ENCODE measurements at regions not wholly inside any gene's neighbourhood (a gene's known extent, or its start where the extent isn't known, plus 50 kb on each side); places are given as distances from the start of the nearest gene placed in this dataset.

- WGBS, result 96% methylated on average over 2 of the region's 2 CpGs
- H3K27me3 ChIP-seq (ENCODE audit: control insufficient read depth in 2 of 2, insufficient read depth in 1 of 2, low read length in 1 of 2), result no peaks in the 10 kb centered on the region
- no peaks in the 10 kb centered on the region for H3K36me3 ChIP-seq (ENCODE audit: control insufficient read depth in 2 of 2, insufficient read depth in 2 of 2, low read length in 1 of 2)
- H3K4me1 ChIP-seq (ENCODE audit: control insufficient read depth in 2 of 2, insufficient read depth in 2 of 2, low read length in 2 of 2), result no peaks in the 10 kb centered on the region
- no peak overlapping the region for H3K27ac ChIP-seq (ENCODE audit: low read depth in 1 of 2, low read length in 1 of 2)
- no peaks in the 10 kb centered on the region for H3K9me3 ChIP-seq (ENCODE audit: control insufficient read depth in 2 of 2, insufficient read depth in 1 of 2, low read length in 1 of 2)
- H3K4me3 ChIP-seq (ENCODE audit: low read length in 2 of 2), result no peak overlapping the region
- no peak for DNase-seq (ENCODE audit: low read depth in 6 of 9, low spot score in 9 of 9)
These were observed 292.7 kb downstream of the OLFM4 start for GRCh38 chr13:53321296-53321801.

GRCh38 chr13:53324656-53325055, 296.0 kb downstream of the OLFM4 start:
- H3K4me3 ChIP-seq (ENCODE audit: low read length in 2 of 2), result no peak overlapping the region
- no peaks in the 10 kb centered on the region for H3K36me3 ChIP-seq (ENCODE audit: control insufficient read depth in 2 of 2, insufficient read depth in 2 of 2, low read length in 1 of 2)
- WGBS, result 74% methylated on average over 2 of the region's 2 CpGs
- no peaks in the 10 kb centered on the region for H3K9me3 ChIP-seq (ENCODE audit: control insufficient read depth in 2 of 2, insufficient read depth in 1 of 2, low read length in 1 of 2)
- no peaks in the 10 kb centered on the region for H3K27me3 ChIP-seq (ENCODE audit: control insufficient read depth in 2 of 2, insufficient read depth in 1 of 2, low read length in 1 of 2)
- no peak for DNase-seq (ENCODE audit: low read depth in 6 of 9, low spot score in 9 of 9)
- H3K27ac ChIP-seq (ENCODE audit: low read depth in 1 of 2, low read length in 1 of 2), result no peak overlapping the region
- H3K4me1 ChIP-seq (ENCODE audit: control insufficient read depth in 2 of 2, insufficient read depth in 2 of 2, low read length in 2 of 2), result no peaks in the 10 kb centered on the region

DNA sequence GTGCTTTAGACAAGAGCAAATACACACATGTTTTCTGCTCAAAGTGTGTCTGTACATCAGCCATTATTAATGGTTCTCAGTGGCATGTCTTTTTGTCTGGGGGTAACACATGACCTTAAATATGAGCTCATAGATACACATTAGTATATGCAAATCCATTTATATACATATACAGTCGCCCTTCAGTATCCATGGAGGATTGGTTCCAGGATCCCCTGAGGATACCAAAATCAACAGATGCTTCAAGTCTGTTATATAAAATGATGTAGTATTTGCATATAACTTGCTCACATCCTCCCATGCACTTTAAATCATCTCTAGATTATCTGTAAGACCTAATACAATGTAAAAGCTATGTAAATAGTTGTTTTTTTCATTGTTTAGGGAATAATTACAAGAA, 298.1 kb downstream of the OLFM4 start:
- DNase-seq (ENCODE audit: low read depth in 6 of 9, low spot score in 9 of 9), result no peak
- no peaks in the 10 kb centered on the region for H3K36me3 ChIP-seq (ENCODE audit: control insufficient read depth in 2 of 2, insufficient read depth in 2 of 2, low read length in 1 of 2)
- H3K4me3 ChIP-seq (ENCODE audit: low read length in 2 of 2), result no peak overlapping the region
- WGBS, result 72% methylated on average over 1 of the region's 1 CpG
- no peaks in the 10 kb centered on the region for H3K9me3 ChIP-seq (ENCODE audit: control insufficient read depth in 2 of 2, insufficient read depth in 1 of 2, low read length in 1 of 2)
- H3K27me3 ChIP-seq (ENCODE audit: control insufficient read depth in 2 of 2, insufficient read depth in 1 of 2, low read length in 1 of 2), result no peaks in the 10 kb centered on the region
- no peaks in the 10 kb centered on the region for H3K4me1 ChIP-seq (ENCODE audit: control insufficient read depth in 2 of 2, insufficient read depth in 2 of 2, low read length in 2 of 2)
- no peak overlapping the region for H3K27ac ChIP-seq (ENCODE audit: low read depth in 1 of 2, low read length in 1 of 2)

GRCh38 chr13:53327680-53328315, 299.2 kb downstream of the OLFM4 start:
- DNase-seq (ENCODE audit: low read depth in 6 of 9, low spot score in 9 of 9), result no peak
- Histone ChIP-seq H3K4me3 (ENCODE audit: low read length in 2 of 2) (no peak overlapping the region), H3K27ac (ENCODE audit: low read depth in 1 of 2, low read length in 1 of 2) (no peak overlapping the region), H3K27me3 (ENCODE audit: control insufficient read depth in 2 of 2, insufficient read depth in 1 of 2, low read length in 1 of 2) (no peaks in the 10 kb centered on the region), H3K36me3 (ENCODE audit: control insufficient read depth in 2 of 2, insufficient read depth in 2 of 2, low read length in 1 of 2) (no peaks in the 10 kb centered on the region), H3K9me3 (ENCODE audit: control insufficient read depth in 2 of 2, insufficient read depth in 1 of 2, low read length in 1 of 2) (no peaks in the 10 kb centered on the region), H3K4me1 (ENCODE audit: control insufficient read depth in 2 of 2, insufficient read depth in 2 of 2, low read length in 2 of 2) (no peaks in the 10 kb centered on the region)
- 91% methylated on average over 4 of the region's 4 CpGs for WGBS

- Histone ChIP-seq H3K4me1 (ENCODE audit: control insufficient read depth in 2 of 2, insufficient read depth in 2 of 2, low read length in 2 of 2) (no peaks in the 10 kb centered on the region), H3K36me3 (ENCODE audit: control insufficient read depth in 2 of 2, insufficient read depth in 2 of 2, low read length in 1 of 2) (no peaks in the 10 kb centered on the region), H3K4me3 (ENCODE audit: low read length in 2 of 2) (no peak overlapping the region), H3K27me3 (ENCODE audit: control insufficient read depth in 2 of 2, insufficient read depth in 1 of 2, low read length in 1 of 2) (no peaks in the 10 kb centered on the region), H3K27ac (ENCODE audit: low read depth in 1 of 2, low read length in 1 of 2) (no peak overlapping the region), H3K9me3 (ENCODE audit: control insufficient read depth in 2 of 2, insufficient read depth in 1 of 2, low read length in 1 of 2) (no peaks in the 10 kb centered on the region)
- WGBS, result 86% methylated on average over 4 of the region's 4 CpGs
- no peak for DNase-seq (ENCODE audit: low read depth in 6 of 9, low spot score in 9 of 9)
These were observed 308.0 kb downstream of the OLFM4 start for GRCh38 chr13:53336441-53337160.

DNA sequence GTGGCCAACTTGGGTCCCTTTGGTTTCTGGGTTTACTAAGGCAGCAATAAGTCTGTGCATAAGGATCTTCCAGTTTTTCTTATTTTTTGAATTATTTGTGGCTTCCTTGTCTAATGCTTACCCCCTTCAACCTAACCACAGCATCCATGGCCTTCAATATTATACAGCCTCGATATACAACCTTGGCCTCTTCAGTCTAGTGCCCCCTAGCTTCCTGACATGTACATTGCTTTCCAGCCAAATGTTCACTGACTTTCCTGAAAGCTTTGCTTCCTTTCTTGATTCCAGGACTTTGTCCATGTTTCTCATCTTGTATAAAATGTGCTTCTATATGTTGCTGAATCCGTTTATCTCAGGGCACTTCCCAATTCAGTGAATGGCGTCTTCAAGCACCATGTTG, 310.1 kb downstream of the OLFM4 start:
- Histone ChIP-seq H3K27ac (ENCODE audit: low read depth in 1 of 2, low read length in 1 of 2) (no peak overlapping the region), H3K36me3 (ENCODE audit: control insufficient read depth in 2 of 2, insufficient read depth in 2 of 2, low read length in 1 of 2) (no peaks in the 10 kb centered on the region), H3K4me3 (ENCODE audit: low read length in 2 of 2) (no peak overlapping the region), H3K9me3 (ENCODE audit: control insufficient read depth in 2 of 2, insufficient read depth in 1 of 2, low read length in 1 of 2) (no peaks in the 10 kb centered on the region), H3K4me1 (ENCODE audit: control insufficient read depth in 2 of 2, insufficient read depth in 2 of 2, low read length in 2 of 2) (no peaks in the 10 kb centered on the region), H3K27me3 (ENCODE audit: control insufficient read depth in 2 of 2, insufficient read depth in 1 of 2, low read length in 1 of 2) (no peaks in the 10 kb centered on the region)
- WGBS, result 90% methylated on average over 3 of the region's 3 CpGs
- no peak for DNase-seq (ENCODE audit: low read depth in 6 of 9, low spot score in 9 of 9)

- Histone ChIP-seq H3K27ac (ENCODE audit: low read depth in 1 of 2, low read length in 1 of 2) (no peak overlapping the region), H3K36me3 (ENCODE audit: control insufficient read depth in 2 of 2, insufficient read depth in 2 of 2, low read length in 1 of 2) (no peaks in the 10 kb centered on the region), H3K9me3 (ENCODE audit: control insufficient read depth in 2 of 2, insufficient read depth in 1 of 2, low read length in 1 of 2) (no peaks in the 10 kb centered on the region), H3K4me3 (ENCODE audit: low read length in 2 of 2) (no peak overlapping the region), H3K4me1 (ENCODE audit: control insufficient read depth in 2 of 2, insufficient read depth in 2 of 2, low read length in 2 of 2) (no peaks in the 10 kb centered on the region), H3K27me3 (ENCODE audit: control insufficient read depth in 2 of 2, insufficient read depth in 1 of 2, low read length in 1 of 2) (no peaks in the 10 kb centered on the region)
- WGBS, result 73% methylated on average over 1 of the region's 1 CpG
- DNase-seq (ENCODE audit: low read depth in 6 of 9, low spot score in 9 of 9), result no peak
These were observed 312.0 kb downstream of the OLFM4 start for GRCh38 chr13:53340505-53341143.

DNA sequence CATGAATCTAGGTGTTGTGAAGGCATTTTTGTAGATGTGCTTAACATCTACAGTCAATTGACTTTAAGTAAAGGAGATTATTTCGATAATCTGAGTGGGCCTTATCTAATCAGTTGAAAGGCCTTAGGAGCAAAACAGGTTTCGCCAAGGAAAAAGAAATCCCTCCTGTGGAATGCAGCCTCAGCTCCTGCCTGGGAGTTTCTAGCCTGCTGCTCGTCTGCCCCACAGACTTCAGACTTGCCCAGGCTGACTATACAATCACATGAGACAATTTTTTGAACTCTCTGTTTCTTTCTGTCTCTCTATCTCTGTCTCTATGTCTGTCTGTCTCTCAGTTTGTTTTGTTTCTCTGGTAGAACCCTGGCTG, 312.5 kb downstream of the OLFM4 start:
- H3K27me3 ChIP-seq (ENCODE audit: control insufficient read depth in 2 of 2, insufficient read depth in 1 of 2, low read length in 1 of 2), result no peaks in the 10 kb centered on the region
- H3K27ac ChIP-seq (ENCODE audit: low read depth in 1 of 2, low read length in 1 of 2), result no peak overlapping the region
- H3K4me1 ChIP-seq (ENCODE audit: control insufficient read depth in 2 of 2, insufficient read depth in 2 of 2, low read length in 2 of 2), result no peaks in the 10 kb centered on the region
- H3K4me3 ChIP-seq (ENCODE audit: low read length in 2 of 2), result no peak overlapping the region
- H3K36me3 ChIP-seq (ENCODE audit: control insufficient read depth in 2 of 2, insufficient read depth in 2 of 2, low read length in 1 of 2), result no peaks in the 10 kb centered on the region
- 85% methylated on average over 3 of the region's 3 CpGs for WGBS
- no peak for DNase-seq (ENCODE audit: low read depth in 6 of 9, low spot score in 9 of 9)
- no peaks in the 10 kb centered on the region for H3K9me3 ChIP-seq (ENCODE audit: control insufficient read depth in 2 of 2, insufficient read depth in 1 of 2, low read length in 1 of 2)

DNA sequence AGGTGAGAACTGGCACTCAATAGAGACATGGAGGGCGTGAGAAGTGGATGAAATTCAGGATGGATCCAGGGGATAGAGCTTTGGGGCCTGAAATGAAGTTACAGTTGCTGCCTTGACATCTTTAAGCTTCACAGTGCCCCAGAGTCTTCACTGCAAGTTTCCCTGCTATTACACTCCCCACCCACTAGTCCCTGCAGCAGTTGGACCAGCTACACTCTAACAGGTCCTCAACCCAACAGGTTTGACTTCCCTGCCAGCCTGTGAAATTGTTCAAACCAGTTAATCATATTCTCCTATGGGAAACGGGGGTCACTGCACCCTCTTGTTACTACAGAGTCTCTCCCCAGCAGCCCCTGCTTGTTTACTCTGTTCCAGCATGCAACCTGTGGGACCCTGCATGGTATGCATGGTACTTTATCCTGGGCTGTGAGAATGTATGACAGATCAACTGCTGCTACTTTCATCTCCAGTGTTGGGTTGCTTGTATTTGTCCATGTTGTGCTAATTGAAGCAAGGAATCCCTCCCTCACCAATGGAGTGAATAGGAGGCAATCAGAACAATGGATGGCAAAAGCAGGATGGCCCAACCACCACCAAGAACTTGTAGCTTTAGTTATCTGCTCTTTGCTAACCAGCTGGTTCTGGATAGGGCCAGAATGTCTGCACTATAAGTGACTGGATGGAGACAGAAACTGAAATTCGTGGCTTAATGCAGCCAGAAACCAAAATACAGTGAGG, 314.2 kb downstream of the OLFM4 start:
- 44% methylated on average over 3 of the region's 3 CpGs for WGBS
- H3K27ac ChIP-seq (ENCODE audit: low read depth in 1 of 2, low read length in 1 of 2), result no peak overlapping the region
- H3K27me3 ChIP-seq (ENCODE audit: control insufficient read depth in 2 of 2, insufficient read depth in 1 of 2, low read length in 1 of 2), result no peaks in the 10 kb centered on the region
- H3K9me3 ChIP-seq (ENCODE audit: control insufficient read depth in 2 of 2, insufficient read depth in 1 of 2, low read length in 1 of 2), result no peaks in the 10 kb centered on the region
- DNase-seq (ENCODE audit: low read depth in 6 of 9, low spot score in 9 of 9), result no peak
- H3K4me3 ChIP-seq (ENCODE audit: low read length in 2 of 2), result no peak overlapping the region
- H3K36me3 ChIP-seq (ENCODE audit: control insufficient read depth in 2 of 2, insufficient read depth in 2 of 2, low read length in 1 of 2), result no peaks in the 10 kb centered on the region
- no peaks in the 10 kb centered on the region for H3K4me1 ChIP-seq (ENCODE audit: control insufficient read depth in 2 of 2, insufficient read depth in 2 of 2, low read length in 2 of 2)
